ENCODE measurements at regions not wholly inside any gene's neighbourhood (a gene's known extent, or its start where the extent isn't known, plus 50 kb on each side); places are given as distances from the start of the nearest gene placed in this dataset.

DNA sequence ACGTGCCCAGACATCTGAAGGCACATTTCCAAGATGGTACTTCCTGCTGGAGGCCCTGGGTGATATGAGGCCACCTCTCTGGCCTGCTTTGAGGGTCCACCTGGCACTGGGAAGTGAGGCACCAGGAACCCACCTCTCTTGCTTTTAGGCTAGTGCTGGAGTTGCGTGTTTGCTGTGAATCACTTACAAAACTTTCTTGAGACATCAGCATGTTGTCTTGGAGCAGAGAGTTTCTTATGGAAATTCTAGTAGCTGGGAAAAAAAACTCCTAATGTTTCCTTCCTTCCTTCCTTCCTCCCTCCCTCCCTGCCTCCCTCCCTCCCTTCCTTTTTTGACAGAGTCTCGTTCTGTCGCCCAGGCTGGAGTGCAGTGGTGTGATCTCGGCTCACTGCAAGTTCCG, 341.3 kb downstream of the MIAT start:
- Mint-ChIP-seq H3K4me3 (no peak overlapping the region), H3K36me3 (peaks cover 0 to 6% (median 0%) of the 10 kb centered on the region in 5 donors), H3K9me3 (peaks cover 0 to 3% (median 0%) of the 10 kb centered on the region in 11 donors), H3K27ac (no peak overlapping the region), H3K27me3 (peaks cover 0 to 9% (median 0%) of the 10 kb centered on the region in 5 donors), H3K4me1 (no peaks in the 10 kb centered on the region)
- POLR2A ChIA-PET = no interaction called here
- CTCF ChIA-PET = no interaction called here
- Histone ChIP-seq H3K27ac (ENCODE audit: low read depth, low read length) (no peak overlapping the region), H3K9me3 (ENCODE audit: control insufficient read depth in 2 of 3, low read length in 3 of 3) (no peaks in the 10 kb centered on the region), H3K36me3 (ENCODE audit: control insufficient read depth in 2 of 3, insufficient read depth in 3 of 3, low read length in 3 of 3) (no peaks in the 10 kb centered on the region), H3K27me3 (ENCODE audit: control insufficient read depth in 2 of 2, insufficient read depth in 2 of 2, low read length in 2 of 2) (no peaks in the 10 kb centered on the region), H3K4me1 (ENCODE audit: control insufficient read depth in 2 of 2, insufficient read depth in 2 of 2, low read length in 2 of 2) (no peaks in the 10 kb centered on the region), H3K4me3 (ENCODE audit: low read length) (no peak overlapping the region)
- DNase-seq (no peak), ATAC-seq (no peak)
- intact Hi-C loops (cut with micrococcal nuclease) = no loop called here

DNA sequence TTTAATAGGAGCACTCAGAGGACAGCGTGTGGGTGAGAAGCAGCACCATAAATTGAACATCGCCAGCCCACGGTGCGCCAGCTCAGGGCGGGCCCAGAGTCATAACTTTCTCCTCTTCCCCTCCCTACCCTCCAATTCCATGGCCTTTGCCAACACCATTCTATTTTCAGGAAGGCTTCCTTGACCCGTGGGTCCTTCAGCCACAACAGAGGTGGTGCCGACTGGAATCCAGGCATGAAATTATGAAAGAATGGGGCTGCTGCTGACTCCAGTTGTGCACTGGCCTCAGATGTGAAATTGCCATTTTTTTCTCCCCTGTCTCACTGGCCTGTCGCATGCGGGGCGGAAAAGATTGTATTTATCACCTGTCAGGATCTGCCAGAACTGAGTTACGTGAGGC, 345.9 kb downstream of the MIAT start:
- H3K27ac ChIP-seq (ENCODE audit: low read depth, low read length) = no peak overlapping the region
- intact Hi-C loops (cut with micrococcal nuclease) = no loop called here
- no peaks in the 10 kb centered on the region for H3K9me3 ChIP-seq (ENCODE audit: control insufficient read depth in 2 of 3, low read length in 3 of 3)
- no peaks in the 10 kb centered on the region for H3K4me1 Mint-ChIP-seq
- ChIA-PET CTCF (no interaction called here), POLR2A (no interaction called here)
- peaks cover 0 to 6% (median 0%) of the 10 kb centered on the region in 5 donors for H3K36me3 Mint-ChIP-seq
- H3K27me3 Mint-ChIP-seq = peaks cover 0 to 5% (median 0%) of the 10 kb centered on the region in 5 donors
- H3K4me1 ChIP-seq (ENCODE audit: control insufficient read depth in 2 of 2, insufficient read depth in 2 of 2, low read length in 2 of 2) = no peaks in the 10 kb centered on the region
- ATAC-seq (no peak), DNase-seq (no peak)
- peaks cover 0 to 3% (median 0%) of the 10 kb centered on the region in 11 donors for H3K9me3 Mint-ChIP-seq
- no peak overlapping the region for H3K27ac Mint-ChIP-seq
- H3K36me3 ChIP-seq (ENCODE audit: control insufficient read depth in 2 of 3, insufficient read depth in 3 of 3, low read length in 3 of 3) = no peaks in the 10 kb centered on the region
- H3K4me3 Mint-ChIP-seq = no peak overlapping the region
- no peak overlapping the region for H3K4me3 ChIP-seq (ENCODE audit: low read length)
- H3K27me3 ChIP-seq (ENCODE audit: control insufficient read depth in 2 of 2, insufficient read depth in 2 of 2, low read length in 2 of 2) = no peaks in the 10 kb centered on the region

DNA sequence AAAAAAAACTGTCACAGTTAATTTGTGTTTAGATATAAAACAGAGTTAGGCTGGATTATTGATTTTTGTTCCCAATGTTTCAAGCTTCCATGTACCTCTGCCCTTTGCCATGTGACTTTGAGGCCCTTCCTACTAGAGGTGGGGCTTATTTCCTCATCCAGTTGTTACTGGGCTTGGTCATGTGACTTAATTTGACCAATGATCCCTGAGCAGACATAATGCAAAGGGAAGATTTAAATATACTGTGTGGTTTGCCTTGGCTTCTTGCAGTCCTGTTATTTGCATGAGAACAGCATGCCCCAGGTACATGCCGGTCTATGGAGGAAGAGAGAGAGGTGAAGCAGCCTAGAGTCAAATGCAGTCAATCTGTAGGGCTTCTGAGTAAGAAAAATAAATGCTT, 347.0 kb downstream of the MIAT start:
- CTCF ChIA-PET = no interaction called here
- DNase-seq = no peak
- H3K27me3 Mint-ChIP-seq = peaks cover 0 to 5% (median 0%) of the 10 kb centered on the region in 5 donors

DNA sequence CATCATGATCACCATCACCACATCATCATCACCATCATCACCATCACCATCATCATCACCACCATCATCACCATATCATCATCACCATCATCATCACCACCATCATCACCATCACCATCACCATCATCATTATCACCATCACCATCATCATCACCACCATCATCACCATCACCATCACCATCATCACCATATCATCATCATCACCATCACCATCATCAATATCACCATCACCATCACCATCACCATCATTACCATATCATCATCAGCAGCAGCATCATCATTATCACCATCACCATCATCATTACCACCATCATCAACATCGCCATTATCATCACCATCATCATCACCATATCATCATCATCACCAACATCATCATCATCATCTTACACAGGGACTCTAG, 351.1 kb downstream of the MIAT start:
- Mint-ChIP-seq H3K27me3 (peaks cover 0 to 7% (median 5%) of the 10 kb centered on the region in 5 donors), H3K9me3 (peaks cover 0 to 3% (median 0%) of the 10 kb centered on the region in 11 donors), H3K4me1 (no peaks in the 10 kb centered on the region), H3K27ac (no peak overlapping the region), H3K4me3 (no peak overlapping the region), H3K36me3 (no peaks in the 10 kb centered on the region)
- ATAC-seq (no peak), DNase-seq (no peak)
- no peaks in the 10 kb centered on the region for H3K4me1 ChIP-seq (ENCODE audit: control insufficient read depth in 2 of 2, insufficient read depth in 2 of 2, low read length in 2 of 2)
- no peaks in the 10 kb centered on the region for H3K27me3 ChIP-seq (ENCODE audit: control insufficient read depth in 2 of 2, insufficient read depth in 2 of 2, low read length in 2 of 2)
- H3K36me3 ChIP-seq (ENCODE audit: control insufficient read depth in 2 of 3, insufficient read depth in 3 of 3, low read length in 3 of 3) = no peaks in the 10 kb centered on the region
- ChIA-PET POLR2A (no interaction called here), CTCF (no interaction called here)
- H3K9me3 ChIP-seq (ENCODE audit: control insufficient read depth in 2 of 3, low read length in 3 of 3) = no peaks in the 10 kb centered on the region
- no peak overlapping the region for H3K4me3 ChIP-seq (ENCODE audit: low read length)
- H3K27ac ChIP-seq (ENCODE audit: low read depth, low read length) = no peak overlapping the region
- intact Hi-C loops (cut with micrococcal nuclease) = no loop called here

More for the DNA sequence above, 347.0 kb downstream of the MIAT start:
- H3K27ac Mint-ChIP-seq = no peak overlapping the region
- no peaks in the 10 kb centered on the region for H3K36me3 ChIP-seq (ENCODE audit: control insufficient read depth in 2 of 3, insufficient read depth in 3 of 3, low read length in 3 of 3)
- peaks cover 0 to 2% (median 0%) of the 10 kb centered on the region in 11 donors for H3K9me3 Mint-ChIP-seq
- no peaks in the 10 kb centered on the region for H3K9me3 ChIP-seq (ENCODE audit: control insufficient read depth in 2 of 3, low read length in 3 of 3)
- H3K4me3 Mint-ChIP-seq = no peak overlapping the region
- peaks cover 0 to 6% (median 0%) of the 10 kb centered on the region in 5 donors for H3K36me3 Mint-ChIP-seq
- no peak overlapping the region for H3K4me3 ChIP-seq (ENCODE audit: low read length)
- H3K27ac ChIP-seq (ENCODE audit: low read depth, low read length) = no peak overlapping the region
- intact Hi-C loops (cut with micrococcal nuclease) = no loop called here
- POLR2A ChIA-PET = no interaction called here
- H3K4me1 Mint-ChIP-seq = no peaks in the 10 kb centered on the region
- no peaks in the 10 kb centered on the region for H3K4me1 ChIP-seq (ENCODE audit: control insufficient read depth in 2 of 2, insufficient read depth in 2 of 2, low read length in 2 of 2)
- no peaks in the 10 kb centered on the region for H3K27me3 ChIP-seq (ENCODE audit: control insufficient read depth in 2 of 2, insufficient read depth in 2 of 2, low read length in 2 of 2)
- no peak for ATAC-seq

DNA sequence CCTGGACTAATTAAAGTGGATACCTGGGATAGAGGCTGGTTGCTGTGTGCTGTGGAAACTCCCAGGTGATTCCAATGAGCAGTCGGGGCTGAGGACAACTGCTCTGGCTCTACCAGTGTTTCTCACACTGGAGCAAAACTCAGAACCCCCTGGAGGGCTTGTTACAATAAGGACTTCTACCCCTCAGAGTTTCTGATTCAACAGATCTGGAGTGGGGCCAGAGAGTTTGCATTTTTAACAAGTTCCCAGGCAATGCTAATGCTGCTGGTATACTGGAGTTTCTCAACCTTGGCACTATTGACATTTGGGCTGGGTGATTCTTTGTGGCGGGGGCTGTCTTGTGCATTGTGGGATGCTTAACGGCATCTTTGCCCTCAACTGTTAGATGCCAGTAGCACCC, 353.7 kb downstream of the MIAT start:
- CTCF ChIA-PET = no interaction called here
- POLR2A ChIA-PET = no interaction called here
- Histone ChIP-seq H3K27me3 (ENCODE audit: control insufficient read depth in 2 of 2, insufficient read depth in 2 of 2, low read length in 2 of 2) (no peaks in the 10 kb centered on the region), H3K9me3 (ENCODE audit: control insufficient read depth in 2 of 3, low read length in 3 of 3) (no peaks in the 10 kb centered on the region), H3K27ac (ENCODE audit: low read depth, low read length) (no peak overlapping the region), H3K36me3 (ENCODE audit: control insufficient read depth in 2 of 3, insufficient read depth in 3 of 3, low read length in 3 of 3) (no peaks in the 10 kb centered on the region), H3K4me1 (ENCODE audit: control insufficient read depth in 2 of 2, insufficient read depth in 2 of 2, low read length in 2 of 2) (no peaks in the 10 kb centered on the region), H3K4me3 (ENCODE audit: low read length) (no peak overlapping the region)
- no peaks in the 10 kb centered on the region for H3K4me1 Mint-ChIP-seq
- H3K27me3 Mint-ChIP-seq = peaks cover 0 to 7% (median 5%) of the 10 kb centered on the region in 5 donors
- intact Hi-C loops (cut with micrococcal nuclease) = no loop called here
- ATAC-seq (no peak), DNase-seq (no peak)
- H3K4me3 Mint-ChIP-seq = no peak overlapping the region
- H3K27ac Mint-ChIP-seq = no peak overlapping the region
- no peaks in the 10 kb centered on the region for H3K36me3 Mint-ChIP-seq
- peaks cover 0 to 3% (median 0%) of the 10 kb centered on the region in 11 donors for H3K9me3 Mint-ChIP-seq

DNA sequence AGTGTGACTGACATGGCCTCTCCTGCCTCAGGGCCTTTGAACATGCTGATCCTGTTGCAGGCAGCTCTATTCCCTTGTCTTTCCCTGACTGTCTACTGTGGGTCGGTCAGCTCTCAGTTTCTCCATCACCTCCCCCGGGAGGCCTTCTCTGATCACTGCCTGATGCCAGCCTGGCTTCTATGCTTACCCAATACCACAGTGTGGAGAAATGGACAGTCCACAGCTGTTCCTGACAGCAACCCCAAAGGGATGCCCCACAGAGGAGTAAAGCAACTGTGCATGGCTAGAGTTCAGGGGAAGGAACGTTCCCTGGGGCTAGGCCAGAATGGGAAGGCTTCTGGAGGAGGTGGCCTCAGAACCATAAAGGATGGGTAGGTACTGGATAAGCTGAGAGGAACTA, 354.3 kb downstream of the MIAT start:
- no peak overlapping the region for H3K4me3 ChIP-seq (ENCODE audit: low read length)
- no peaks in the 10 kb centered on the region for H3K4me1 ChIP-seq (ENCODE audit: control insufficient read depth in 2 of 2, insufficient read depth in 2 of 2, low read length in 2 of 2)
- intact Hi-C loops (cut with micrococcal nuclease) = no loop called here
- H3K9me3 ChIP-seq (ENCODE audit: control insufficient read depth in 2 of 3, low read length in 3 of 3) = no peaks in the 10 kb centered on the region
- H3K36me3 Mint-ChIP-seq = no peaks in the 10 kb centered on the region
- H3K27ac Mint-ChIP-seq = no peak overlapping the region
- no peaks in the 10 kb centered on the region for H3K27me3 ChIP-seq (ENCODE audit: control insufficient read depth in 2 of 2, insufficient read depth in 2 of 2, low read length in 2 of 2)
- ChIA-PET CTCF (no interaction called here), POLR2A (no interaction called here)
- no peak for ATAC-seq
- peaks cover 0 to 3% (median 0%) of the 10 kb centered on the region in 11 donors for H3K9me3 Mint-ChIP-seq
- peaks cover 0 to 7% (median 5%) of the 10 kb centered on the region in 5 donors for H3K27me3 Mint-ChIP-seq
- no peaks in the 10 kb centered on the region for H3K4me1 Mint-ChIP-seq
- no peak overlapping the region for H3K4me3 Mint-ChIP-seq
- no peak for DNase-seq
- no peaks in the 10 kb centered on the region for H3K36me3 ChIP-seq (ENCODE audit: control insufficient read depth in 2 of 3, insufficient read depth in 3 of 3, low read length in 3 of 3)
- no peak overlapping the region for H3K27ac ChIP-seq (ENCODE audit: low read depth, low read length)

DNA sequence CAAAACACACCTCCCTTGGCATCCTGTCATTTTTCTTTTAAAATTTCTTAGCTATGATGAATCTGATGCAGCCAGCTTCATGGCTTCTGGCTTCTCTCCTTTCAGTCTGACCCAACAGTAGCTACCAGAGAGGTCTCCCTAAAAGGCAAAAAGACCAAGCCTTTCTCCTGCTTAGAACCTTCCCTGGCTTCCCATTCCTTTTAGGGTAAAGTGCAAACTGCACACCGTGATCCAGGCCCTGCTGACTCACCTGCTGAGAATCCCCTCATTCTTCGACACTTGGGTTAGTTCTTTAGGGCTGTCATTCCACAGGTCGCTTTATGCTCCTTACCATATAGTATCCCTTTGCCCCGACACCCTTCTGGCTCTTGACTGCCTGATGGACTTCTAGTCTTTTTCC, 362.4 kb downstream of the MIAT start:
- Histone ChIP-seq H3K4me1 (ENCODE audit: control insufficient read depth in 2 of 2, insufficient read depth in 2 of 2, low read length in 2 of 2) (no peaks in the 10 kb centered on the region), H3K27ac (ENCODE audit: low read depth, low read length) (no peak overlapping the region), H3K9me3 (ENCODE audit: control insufficient read depth in 2 of 3, low read length in 3 of 3) (no peaks in the 10 kb centered on the region), H3K36me3 (ENCODE audit: control insufficient read depth in 2 of 3, insufficient read depth in 3 of 3, low read length in 3 of 3) (no peaks in the 10 kb centered on the region), H3K27me3 (ENCODE audit: control insufficient read depth in 2 of 2, insufficient read depth in 2 of 2, low read length in 2 of 2) (no peaks in the 10 kb centered on the region), H3K4me3 (ENCODE audit: low read length) (no peak overlapping the region)
- peaks cover 0 to 2% (median 0%) of the 10 kb centered on the region in 7 donors for H3K4me1 Mint-ChIP-seq
- H3K27me3 Mint-ChIP-seq = peaks cover 4 to 56% (median 43%) of the 10 kb centered on the region in 5 donors
- intact Hi-C loops (cut with micrococcal nuclease) = no loop called here
- no peak for DNase-seq
- CTCF ChIA-PET = no interaction called here
- no peak overlapping the region for H3K4me3 Mint-ChIP-seq
- peaks cover 0 to 6% (median 0%) of the 10 kb centered on the region in 11 donors for H3K9me3 Mint-ChIP-seq
- no peak for ATAC-seq
- H3K36me3 Mint-ChIP-seq = no peaks in the 10 kb centered on the region
- H3K27ac Mint-ChIP-seq = no peak overlapping the region
- POLR2A ChIA-PET = no interaction called here

All from naive thymus-derived CD4-positive, alpha-beta T cell (primary cell).